Activated CD8-positive, alpha-beta T cell treated with anti-CD3 and anti-CD28 coated beads, Interleukin-2, amount 10 ng/mL, durations not matched to agents 7 days and 5 days (primary cell): ENCODE measurements at regions not wholly inside any gene's neighbourhood (a gene's known extent, or its start where the extent isn't known, plus 50 kb on each side); places are given as distances from the start of the nearest gene placed in this dataset.
"Not testable (repeated sequence)": the region's sequence is repeated elsewhere in the genome, so short reads cannot be mapped to it uniquely, and the experiment has no call there.

Experiments
- ATAC-seq: fragments of 150-1000 bp; cut with Tn5 transposase; one replicate; pipeline ENCODE4 v1.10.0; 2021; ENCODE audit warnings: moderate library complexity
- CTCF ChIA-PET: fragments of 350-600 bp; sonication (Branson Sonifier 250); formaldehyde crosslinking; loops from one replicate; lab custom pipeline; 2021; ENCODE audit warnings: antibody characterized with exemption; lab: Charles Lee
- POLR2A ChIA-PET: fragments of 350-600 bp; sonication (Branson Sonifier 250); formaldehyde crosslinking; loops from one replicate; lab custom pipeline; 2021; ENCODE audit warnings: antibody characterized with exemption; lab: Charles Lee
- DNase-seq: peaks from one replicate; pipeline ENCODE4 v3.0.0-alpha.2; 2020
- H3K27ac Mint-ChIP-seq: one replicate; pipeline ENCODE4 v1.8.0; 2021; ENCODE audit warnings: mild to moderate bottlenecking, mixed read lengths
- H3K27me3 Mint-ChIP-seq: one replicate; pipeline ENCODE4 v1.8.0; 2021; ENCODE audit warnings: low read depth, mixed read lengths
- H3K36me3 Mint-ChIP-seq: one replicate; pipeline ENCODE4 v1.8.0; 2021; ENCODE audit warnings: low read depth, mixed read lengths
- H3K4me1 Mint-ChIP-seq: one replicate; pipeline ENCODE4 v1.8.0; 2021; ENCODE audit warnings: low read depth, mixed read lengths
- H3K4me3 Mint-ChIP-seq: one replicate; pipeline ENCODE4 v1.8.0; 2021; ENCODE audit warnings: mild to moderate bottlenecking, mixed read lengths
- H3K9me3 Mint-ChIP-seq: one replicate; pipeline ENCODE4 v1.8.0; 2022; ENCODE audit warnings: mixed read lengths; ENCODE audit not compliant: insufficient read depth

DNA sequence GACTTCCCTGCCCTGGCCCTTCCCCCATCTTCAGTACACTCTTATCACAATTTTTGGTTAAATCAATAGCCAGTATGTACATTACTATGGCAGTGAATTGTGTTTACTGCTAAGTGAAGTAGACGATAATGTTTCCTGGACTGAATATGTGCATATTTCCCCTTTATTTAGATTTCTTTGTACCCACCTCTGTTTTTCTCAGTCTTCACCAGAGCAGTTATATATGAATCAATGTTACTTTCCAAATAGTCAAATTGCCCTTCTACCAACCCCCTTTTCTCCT is 97.1 kb upstream of the HS6ST1 start:
- no peak overlapping the region for H3K4me3 Mint-ChIP-seq
- DNase-seq (no peak), ATAC-seq (no peak)
- ChIA-PET POLR2A (no interaction called here), CTCF (no interaction called here)
- H3K27ac Mint-ChIP-seq: no peak overlapping the region
- no peaks in the 10 kb centered on the region for H3K9me3 Mint-ChIP-seq
- no peaks in the 10 kb centered on the region for H3K4me1 Mint-ChIP-seq
- no peaks in the 10 kb centered on the region for H3K27me3 Mint-ChIP-seq
- H3K36me3 Mint-ChIP-seq: no peaks in the 10 kb centered on the region

DNA sequence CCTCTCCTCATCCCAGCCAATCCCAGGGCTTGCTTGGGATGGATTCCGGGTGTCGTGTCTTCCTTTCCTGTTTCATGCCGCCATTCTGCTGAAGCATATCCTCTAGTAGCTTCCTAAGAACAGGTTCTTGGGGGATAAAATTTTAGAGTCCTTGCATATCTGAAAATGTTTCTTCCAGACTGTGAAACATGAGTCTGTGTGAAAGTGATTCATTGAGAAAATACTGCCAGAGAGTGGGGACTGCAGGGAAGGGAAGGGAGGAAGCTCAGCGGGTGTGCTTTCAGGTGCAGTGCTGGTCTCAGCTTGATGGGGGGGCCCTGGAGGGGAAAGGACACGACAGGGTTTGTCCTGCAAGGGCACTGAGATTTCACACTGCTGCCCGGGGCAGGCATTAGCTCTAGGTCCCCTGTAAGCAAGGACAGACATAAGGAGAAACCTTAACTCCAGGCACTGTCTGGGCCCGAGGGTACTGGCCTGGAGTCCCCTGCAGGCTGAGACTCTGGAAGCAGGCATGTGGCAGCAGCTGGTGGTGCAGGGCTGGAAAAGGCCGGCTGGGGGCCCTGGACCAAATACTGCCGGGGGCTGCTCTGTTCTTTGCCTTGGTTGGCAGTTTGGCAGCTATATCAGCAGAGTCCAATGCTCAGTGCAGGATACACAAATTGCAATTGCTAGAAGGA is 97.6 kb upstream of the HS6ST1 start:
- H3K36me3 Mint-ChIP-seq: no peaks in the 10 kb centered on the region
- no peak overlapping the region for H3K4me3 Mint-ChIP-seq
- H3K9me3 Mint-ChIP-seq: no peaks in the 10 kb centered on the region
- ATAC-seq: no peak
- no peaks in the 10 kb centered on the region for H3K27me3 Mint-ChIP-seq
- no peaks in the 10 kb centered on the region for H3K4me1 Mint-ChIP-seq
- H3K27ac Mint-ChIP-seq: no peak overlapping the region
- ChIA-PET CTCF (no interaction called here), POLR2A (no interaction called here)
- DNase-seq: no peak

DNA sequence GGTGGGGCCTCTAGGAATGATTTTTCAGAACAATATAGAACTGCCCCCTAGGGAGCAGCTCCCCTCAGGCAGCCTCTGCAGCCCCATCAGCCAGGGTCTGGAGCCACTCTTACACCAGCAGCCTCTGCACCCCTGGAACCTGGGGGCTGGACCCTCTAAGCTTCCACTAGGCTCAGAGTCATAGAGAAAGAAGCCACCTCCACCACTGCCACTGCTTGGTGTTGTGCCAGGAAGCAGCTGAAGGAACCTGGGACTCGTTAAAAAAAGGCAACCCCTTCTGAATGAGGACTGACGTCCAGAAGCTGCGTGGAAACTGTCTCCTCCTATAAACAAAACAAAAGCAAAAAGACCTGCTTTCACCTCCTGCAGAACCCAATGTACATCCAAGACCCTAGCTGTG is 98.1 kb upstream of the HS6ST1 start:
- POLR2A ChIA-PET: no interaction called here
- DNase-seq: no peak

DNA sequence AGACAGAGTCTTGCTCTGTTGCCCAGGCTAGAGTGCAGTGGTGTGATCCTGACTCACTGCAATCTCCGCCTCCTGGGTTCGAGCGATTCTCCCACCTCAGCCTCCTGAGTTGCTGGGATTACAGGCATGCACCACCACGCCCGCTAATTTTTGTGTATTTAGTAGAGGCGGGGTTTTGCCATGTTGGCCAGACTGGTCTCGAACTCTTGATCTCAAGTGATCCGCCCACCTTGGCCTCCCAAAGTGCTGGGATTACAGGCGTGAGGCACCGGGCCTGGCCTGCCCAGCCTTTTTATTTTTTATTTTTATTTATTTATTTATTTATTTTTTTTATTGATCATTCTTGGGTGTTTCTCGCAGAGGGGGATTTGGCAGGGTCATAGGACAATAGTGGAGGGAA is 98.6 kb upstream of the HS6ST1 start:
- H3K27ac Mint-ChIP-seq, H3K4me1 Mint-ChIP-seq, POLR2A ChIA-PET, H3K9me3 Mint-ChIP-seq, DNase-seq, H3K27me3 Mint-ChIP-seq, ATAC-seq, H3K36me3 Mint-ChIP-seq, CTCF ChIA-PET, H3K4me3 Mint-ChIP-seq: not testable (repeated sequence)

More for the DNA sequence above, 98.1 kb upstream of the HS6ST1 start:
- Mint-ChIP-seq H3K27me3 (no peaks in the 10 kb centered on the region), H3K36me3 (no peaks in the 10 kb centered on the region), H3K4me1 (no peaks in the 10 kb centered on the region), H3K9me3 (no peaks in the 10 kb centered on the region), H3K27ac (no peak overlapping the region), H3K4me3 (no peak overlapping the region)
- CTCF ChIA-PET: no interaction called here
- ATAC-seq: no peak

DNA sequence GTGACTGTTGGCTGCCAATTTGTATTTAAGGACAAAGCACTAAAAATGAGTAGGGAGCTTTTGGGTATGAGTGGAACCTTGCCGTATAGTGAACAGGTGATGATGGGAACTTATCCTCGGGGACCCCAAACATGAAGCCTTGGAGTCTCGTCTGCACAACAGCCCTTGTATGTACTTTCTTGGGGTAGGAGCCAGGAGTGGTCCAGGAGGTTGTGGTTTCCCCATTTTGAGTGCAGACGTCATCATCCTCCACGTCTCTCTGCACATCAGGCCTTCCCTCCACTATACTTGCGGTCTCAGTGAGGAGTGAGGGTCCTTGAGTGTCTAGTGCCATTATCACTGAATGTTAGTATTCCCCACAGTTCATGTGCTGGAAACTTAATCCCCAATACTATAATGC is 101.5 kb upstream of the HS6ST1 start:
- ChIA-PET POLR2A (interaction anchor here (0.7 kb wide), 1 partner anchor 1004 kb away, joined by 3 read pairs; no protein-coding TSS in a partner anchor), CTCF (no interaction called here)
- Mint-ChIP-seq H3K4me3 (no peak overlapping the region), H3K9me3 (no peaks in the 10 kb centered on the region), H3K27ac (no peak overlapping the region), H3K27me3 (peaks cover 4% of the 10 kb centered on the region), H3K4me1 (no peaks in the 10 kb centered on the region), H3K36me3 (no peaks in the 10 kb centered on the region)
- DNase-seq (no peak), ATAC-seq (no peak)

GRCh38 chr2:128420776-128421175 is 102.1 kb upstream of the HS6ST1 start:
- no peak overlapping the region for H3K4me3 Mint-ChIP-seq
- ChIA-PET POLR2A (interaction anchor here (0.7 kb wide), 1 partner anchor 1004 kb away, joined by 3 read pairs; no protein-coding TSS in a partner anchor), CTCF (no interaction called here)
- no peaks in the 10 kb centered on the region for H3K9me3 Mint-ChIP-seq
- peaks cover 4% of the 10 kb centered on the region for H3K27me3 Mint-ChIP-seq
- no peak overlapping the region for H3K27ac Mint-ChIP-seq
- H3K36me3 Mint-ChIP-seq: no peaks in the 10 kb centered on the region
- no peaks in the 10 kb centered on the region for H3K4me1 Mint-ChIP-seq
- ATAC-seq (no peak), DNase-seq (no peak)

DNA sequence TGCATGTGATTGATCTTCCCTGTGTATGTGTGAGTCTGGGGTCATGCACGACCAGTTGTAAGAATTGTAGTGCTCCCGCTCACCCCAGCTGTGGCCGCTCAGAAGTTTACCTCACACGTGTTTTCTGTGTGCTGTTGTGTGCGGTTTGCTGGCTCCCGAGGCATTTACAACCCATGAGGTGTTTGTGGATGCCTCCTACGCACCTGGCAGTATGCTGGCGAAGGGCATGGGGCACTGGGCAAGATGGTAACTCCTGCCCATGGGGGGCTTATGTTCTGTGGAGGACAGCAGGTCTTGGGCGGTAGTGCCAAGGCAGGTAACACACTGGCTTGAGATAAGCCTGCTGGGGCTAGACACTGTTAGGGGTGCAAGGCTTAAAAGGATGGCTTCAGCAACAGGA is 102.6 kb upstream of the HS6ST1 start:
- Mint-ChIP-seq H3K4me3 (no peak overlapping the region), H3K9me3 (no peaks in the 10 kb centered on the region), H3K4me1 (no peaks in the 10 kb centered on the region), H3K27me3 (peaks cover 4% of the 10 kb centered on the region), H3K36me3 (no peaks in the 10 kb centered on the region), H3K27ac (no peak overlapping the region)
- CTCF ChIA-PET: no interaction called here
- POLR2A ChIA-PET: no interaction called here
- ATAC-seq (no peak), DNase-seq (no peak)

GRCh38 chr2:128421861-128422311 is 103.2 kb upstream of the HS6ST1 start:
- DNase-seq: no peak

GRCh38 chr2:128422571-128422970 is 103.9 kb upstream of the HS6ST1 start:
- no peak for DNase-seq
- Mint-ChIP-seq H3K4me3 (no peak overlapping the region), H3K36me3 (no peaks in the 10 kb centered on the region), H3K9me3 (no peaks in the 10 kb centered on the region), H3K27me3 (peaks cover 4% of the 10 kb centered on the region), H3K4me1 (no peaks in the 10 kb centered on the region), H3K27ac (no peak overlapping the region)
- ATAC-seq: no peak
- CTCF ChIA-PET: no interaction called here
- POLR2A ChIA-PET: no interaction called here

More at GRCh38 chr2:128421861-128422311, 103.2 kb upstream of the HS6ST1 start:
- Mint-ChIP-seq H3K4me1 (no peaks in the 10 kb centered on the region), H3K27me3 (peaks cover 4% of the 10 kb centered on the region), H3K4me3 (no peak overlapping the region), H3K9me3 (no peaks in the 10 kb centered on the region), H3K36me3 (no peaks in the 10 kb centered on the region), H3K27ac (no peak overlapping the region)
- ChIA-PET CTCF (no interaction called here), POLR2A (no interaction called here)
- no peak for ATAC-seq

GRCh38 chr2:128423788-128424165 is 105.1 kb upstream of the HS6ST1 start:
- H3K9me3 Mint-ChIP-seq: no peaks in the 10 kb centered on the region
- no peak for ATAC-seq
- H3K4me1 Mint-ChIP-seq: no peaks in the 10 kb centered on the region
- H3K4me3 Mint-ChIP-seq: no peak overlapping the region
- H3K27me3 Mint-ChIP-seq: peaks cover 10% of the 10 kb centered on the region
- ChIA-PET POLR2A (no interaction called here), CTCF (no interaction called here)
- no peak overlapping the region for H3K27ac Mint-ChIP-seq
- no peaks in the 10 kb centered on the region for H3K36me3 Mint-ChIP-seq
- DNase-seq: no peak

- POLR2A ChIA-PET: no interaction called here
- H3K9me3 Mint-ChIP-seq: peaks cover 4% of the 10 kb centered on the region
- peaks cover 19% of the 10 kb centered on the region for H3K27me3 Mint-ChIP-seq
- H3K4me1 Mint-ChIP-seq: no peaks in the 10 kb centered on the region
- no peak for DNase-seq
- no peak overlapping the region for H3K27ac Mint-ChIP-seq
- no peak overlapping the region for H3K4me3 Mint-ChIP-seq
- CTCF ChIA-PET: no interaction called here
- ATAC-seq: no peak
- no peaks in the 10 kb centered on the region for H3K36me3 Mint-ChIP-seq
These were observed 105.9 kb upstream of the HS6ST1 start for GRCh38 chr2:128424406-128425171.

GRCh38 chr2:128425216-128425615 is 106.5 kb upstream of the HS6ST1 start:
- ChIA-PET POLR2A (no interaction called here), CTCF (no interaction called here)
- Mint-ChIP-seq H3K4me1 (no peaks in the 10 kb centered on the region), H3K36me3 (no peaks in the 10 kb centered on the region), H3K9me3 (peaks cover 11% of the 10 kb centered on the region), H3K27me3 (peaks cover 24% of the 10 kb centered on the region), H3K4me3 (no peak overlapping the region), H3K27ac (no peak overlapping the region)
- DNase-seq (no peak), ATAC-seq (no peak)
